Kidney (tissue), 13 donors: ENCODE measurements at regions not wholly inside any gene's neighbourhood (a gene's known extent, or its start where the extent isn't known, plus 50 kb on each side); places are given as distances from the start of the nearest gene placed in this dataset.
A peak's percentile ranks its signal among the peaks of the same experiment; 100 is the strongest.

Experiments
- DNase-seq, 5 donors: peaks; one replicate each; pipeline ENCODE4 v3.0.0-alpha.2; 2013 to 2020
- FAIRE-seq: peaks from 2 replicates; lab custom pipeline; 2012; peaks lifted over from hg19 to GRCh38; lab: Jason Lieb, UNC
- H3K27ac ChIP-seq, 2 donors: one replicate each; pipeline ENCODE4 v1.7.0; 2013; ENCODE audit warnings: low read depth in 2 of 2, low read length in 2 of 2, inconsistent platforms in 1 of 2
- H3K27me3 ChIP-seq: one replicate; pipeline ENCODE4 v1.7.1; 2013; ENCODE audit warnings: low read length, inconsistent platforms; ENCODE audit not compliant: control insufficient read depth, insufficient read depth
- H3K36me3 ChIP-seq, 3 donors: one replicate each; pipeline versions ENCODE4 v1.7.0 to v1.7.1; 2013; ENCODE audit warnings: low read length in 3 of 3, control low read depth in 1 of 3, inconsistent platforms in 1 of 3; ENCODE audit not compliant: insufficient read depth in 3 of 3, control insufficient read depth in 2 of 3
- H3K4me1 ChIP-seq, 3 donors: one replicate each; pipeline versions ENCODE4 v1.7.0 to v1.7.1; 2013; ENCODE audit warnings: low read length in 3 of 3, inconsistent platforms in 1 of 3, low read depth in 1 of 3; ENCODE audit not compliant: control insufficient read depth in 2 of 3, insufficient read depth in 2 of 3
- H3K4me3 ChIP-seq, 3 donors: one replicate each; pipeline versions ENCODE4 v1.7.0 to v1.8.1; 2013; ENCODE audit warnings: low read length in 3 of 3, control low read depth in 1 of 3, inconsistent platforms in 1 of 3
- H3K9ac ChIP-seq, 3 donors: one replicate each; pipeline versions ENCODE4 v1.7.0 to v1.7.1; 2013; ENCODE audit warnings: low read length in 3 of 3, control low read depth in 1 of 3, inconsistent platforms in 1 of 3
- H3K9me3 ChIP-seq, 3 donors: one replicate each; pipeline versions ENCODE4 v1.7.0 to v1.7.1; 2013; ENCODE audit warnings: low read length in 3 of 3, control low read depth in 1 of 3, inconsistent platforms in 1 of 3; ENCODE audit not compliant: control insufficient read depth in 2 of 3, insufficient read depth in 1 of 3
- intact Hi-C: fragments of 100-400 bp; cut with DNase I; formaldehyde crosslinking; loops from one replicate; pipeline ENCODE4 v1.11.1; 2022
- TF ChIP-seq, protein P1 (sequence below): IDR thresholded peaks from 3 replicates; pipeline ENCODE4 v1.5.1; 2012; ENCODE audit warnings: mild to moderate bottlenecking, moderate library complexity, borderline replicate concordance; ENCODE audit not compliant: insufficient read depth; ENCODE audit errors: extremely low read depth
- donor health status: control.
- donor health status: control.
- donor health status: control.
- donor health status: control.
- donor health status: control.
- donor health status: DM: yes; HTN: yes; CAD: no.
- donor health status: Normal renal cell carcinoma (clear cell type).

DNA sequence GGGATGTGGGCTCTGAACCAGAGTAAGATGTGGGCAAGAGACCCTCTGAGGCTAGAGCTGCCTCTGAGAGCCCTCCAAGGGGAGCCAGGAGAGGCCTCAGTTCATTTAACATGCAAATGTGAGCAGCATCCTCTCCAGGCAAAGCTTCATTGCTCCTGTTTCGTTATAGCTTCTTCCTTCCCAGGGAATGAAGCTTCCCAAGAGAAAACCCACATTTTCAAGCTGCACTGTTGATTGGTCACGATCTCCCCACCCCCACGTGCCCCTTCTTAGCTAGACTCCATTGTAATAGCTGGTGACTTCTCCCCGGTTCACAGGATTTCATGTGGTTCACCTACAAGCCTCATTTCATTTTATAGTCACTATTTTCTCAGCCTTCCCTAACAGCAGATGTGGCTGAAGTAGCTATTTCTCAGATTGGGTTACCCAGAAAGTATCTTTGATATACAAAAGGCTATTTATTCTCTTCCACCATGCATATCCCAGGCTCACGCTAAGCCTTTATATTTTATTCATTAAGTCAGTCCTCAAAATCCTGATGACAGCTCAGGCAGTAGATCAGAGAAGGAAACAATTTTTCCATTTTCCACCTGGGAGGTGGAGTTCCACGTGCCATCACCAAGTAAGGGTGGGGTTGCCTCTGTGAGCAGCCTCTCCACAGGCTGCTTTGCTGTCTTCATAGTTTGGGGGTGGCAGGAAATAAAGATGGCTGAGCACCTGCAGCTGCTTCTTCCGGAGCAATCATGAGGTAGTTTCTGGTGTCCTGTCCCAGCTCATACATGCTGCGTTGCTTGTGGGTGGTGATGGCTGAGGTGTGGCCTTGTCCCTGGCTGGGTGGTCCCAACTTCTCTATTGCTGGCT lies 178.3 kb upstream of the RAB4A start:
- H3K27ac ChIP-seq = no peak overlapping the region
- H3K4me3 ChIP-seq = no peak overlapping the region
- no peaks in the 10 kb centered on the region for H3K9me3 ChIP-seq
- H3K4me1 ChIP-seq = peaks cover 0 to 7% (median 0%) of the 10 kb centered on the region in 3 donors
- no peaks in the 10 kb centered on the region for H3K27me3 ChIP-seq
- no peaks in the 10 kb centered on the region for H3K36me3 ChIP-seq
- intact Hi-C loops = no loop called here
- peak in 4 of 5 donors; percentile 85 to 96 (median 92) for DNase-seq
- no peak for FAIRE-seq
- TF ChIP-seq, protein P1, sequence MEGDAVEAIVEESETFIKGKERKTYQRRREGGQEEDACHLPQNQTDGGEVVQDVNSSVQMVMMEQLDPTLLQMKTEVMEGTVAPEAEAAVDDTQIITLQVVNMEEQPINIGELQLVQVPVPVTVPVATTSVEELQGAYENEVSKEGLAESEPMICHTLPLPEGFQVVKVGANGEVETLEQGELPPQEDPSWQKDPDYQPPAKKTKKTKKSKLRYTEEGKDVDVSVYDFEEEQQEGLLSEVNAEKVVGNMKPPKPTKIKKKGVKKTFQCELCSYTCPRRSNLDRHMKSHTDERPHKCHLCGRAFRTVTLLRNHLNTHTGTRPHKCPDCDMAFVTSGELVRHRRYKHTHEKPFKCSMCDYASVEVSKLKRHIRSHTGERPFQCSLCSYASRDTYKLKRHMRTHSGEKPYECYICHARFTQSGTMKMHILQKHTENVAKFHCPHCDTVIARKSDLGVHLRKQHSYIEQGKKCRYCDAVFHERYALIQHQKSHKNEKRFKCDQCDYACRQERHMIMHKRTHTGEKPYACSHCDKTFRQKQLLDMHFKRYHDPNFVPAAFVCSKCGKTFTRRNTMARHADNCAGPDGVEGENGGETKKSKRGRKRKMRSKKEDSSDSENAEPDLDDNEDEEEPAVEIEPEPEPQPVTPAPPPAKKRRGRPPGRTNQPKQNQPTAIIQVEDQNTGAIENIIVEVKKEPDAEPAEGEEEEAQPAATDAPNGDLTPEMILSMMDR = no peak
- peak overlapping the region in 1 of 3 donors; percentile 3 for H3K9ac ChIP-seq

DNA sequence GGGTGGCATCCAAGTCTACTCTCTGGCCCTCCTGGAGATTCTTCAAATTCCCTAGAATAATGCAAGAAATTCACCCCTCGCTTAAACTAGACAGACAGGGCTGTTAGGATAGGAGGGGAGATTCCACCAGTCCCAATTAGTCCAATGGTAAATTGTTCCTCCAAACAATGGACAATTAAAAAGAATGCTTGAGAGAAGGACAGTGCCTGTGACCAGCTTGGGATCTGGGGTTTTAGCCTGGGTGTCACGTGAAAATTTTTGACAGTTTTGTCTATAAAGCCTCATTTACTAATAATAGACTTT lies 177.7 kb upstream of the RAB4A start:
- intact Hi-C loops = no loop called here
- H3K4me3 ChIP-seq = no peak overlapping the region
- no peaks in the 10 kb centered on the region for H3K27me3 ChIP-seq
- H3K9me3 ChIP-seq = no peaks in the 10 kb centered on the region
- H3K9ac ChIP-seq = peak overlapping the region in 1 of 3 donors; percentile 3
- peaks cover 0 to 7% (median 0%) of the 10 kb centered on the region in 3 donors for H3K4me1 ChIP-seq
- TF ChIP-seq, protein P1 = no peak
- peak overlapping the region in 1 of 2 donors; percentile 34 for H3K27ac ChIP-seq
- no peaks in the 10 kb centered on the region for H3K36me3 ChIP-seq
- no peak for FAIRE-seq
- no peak for DNase-seq

DNA sequence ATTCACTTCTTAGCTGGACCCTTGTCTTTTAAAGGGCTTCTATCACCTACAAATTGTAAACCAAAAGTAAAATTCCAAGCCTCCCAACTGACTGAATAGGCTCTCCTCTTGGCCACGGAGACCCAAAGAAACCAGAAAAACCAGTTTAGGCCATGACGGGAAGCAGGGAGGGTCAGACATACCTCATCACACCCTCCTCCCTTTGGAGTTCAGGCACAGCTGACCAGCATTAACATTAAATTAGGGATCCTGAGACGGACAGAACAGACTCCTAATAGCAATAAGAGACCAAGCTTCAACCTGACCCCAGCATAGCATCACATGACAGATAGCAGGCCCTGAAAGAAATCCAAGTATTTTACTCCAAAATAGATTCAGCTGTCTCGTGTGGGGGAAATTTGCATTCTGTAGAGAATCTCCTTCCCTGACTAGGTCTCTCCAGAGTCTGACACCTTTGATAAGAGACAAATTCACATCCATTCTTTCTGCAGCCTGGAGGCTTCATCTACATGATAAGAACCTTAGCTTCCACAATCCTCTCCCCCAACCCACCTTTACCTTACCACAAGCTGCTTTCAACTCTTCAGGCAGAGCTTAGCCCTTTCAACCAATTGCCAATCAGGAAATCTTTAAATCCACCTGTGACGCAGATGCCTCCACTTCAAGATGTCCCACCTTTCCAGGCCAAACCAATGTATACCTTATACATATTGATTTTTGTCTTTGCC lies 177.1 kb upstream of the RAB4A start:
- Histone ChIP-seq H3K4me1 (peaks cover 0 to 7% (median 0%) of the 10 kb centered on the region in 3 donors), H3K27ac (peak overlapping the region in 1 of 2 donors; percentile 34), H3K9ac (no peak overlapping the region), H3K9me3 (no peaks in the 10 kb centered on the region), H3K27me3 (no peaks in the 10 kb centered on the region), H3K36me3 (no peaks in the 10 kb centered on the region), H3K4me3 (no peak overlapping the region)
- DNase-seq (peak in 4 of 5 donors; percentile 64 to 86 (median 76)), FAIRE-seq (no peak)
- TF ChIP-seq, protein P1 = no peak
- intact Hi-C loops = no loop called here
